CD4-positive, alpha-beta T cell treated with Interleukin-10 for 1 hour (primary cell): ENCODE measurements at regions not wholly inside any gene's neighbourhood (a gene's known extent, or its start where the extent isn't known, plus 50 kb on each side); places are given as distances from the start of the nearest gene placed in this dataset.

Source experiments
- DNase-seq: peaks from one replicate; pipeline ENCODE4 v3.0.0-alpha.2; 2020

DNA sequence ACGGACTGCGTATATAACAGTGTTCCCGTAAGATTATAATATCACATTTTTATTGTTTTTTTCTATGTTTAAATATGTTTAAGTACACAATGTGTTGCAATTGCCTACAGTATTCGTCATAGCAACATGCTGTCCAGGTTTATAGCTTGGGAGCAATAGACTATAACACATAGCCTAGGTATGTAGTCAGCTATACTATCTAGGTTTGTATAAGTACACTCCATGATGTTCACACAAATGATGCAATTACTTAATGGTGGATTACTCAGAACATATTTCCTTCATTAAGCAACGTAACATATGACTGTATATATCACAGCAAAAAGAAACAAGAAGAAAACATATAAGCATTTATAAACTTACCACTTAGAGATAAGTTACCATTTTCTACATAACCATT, 160.0 kb downstream of the CBLN1 start:
- no peak for DNase-seq

DNA sequence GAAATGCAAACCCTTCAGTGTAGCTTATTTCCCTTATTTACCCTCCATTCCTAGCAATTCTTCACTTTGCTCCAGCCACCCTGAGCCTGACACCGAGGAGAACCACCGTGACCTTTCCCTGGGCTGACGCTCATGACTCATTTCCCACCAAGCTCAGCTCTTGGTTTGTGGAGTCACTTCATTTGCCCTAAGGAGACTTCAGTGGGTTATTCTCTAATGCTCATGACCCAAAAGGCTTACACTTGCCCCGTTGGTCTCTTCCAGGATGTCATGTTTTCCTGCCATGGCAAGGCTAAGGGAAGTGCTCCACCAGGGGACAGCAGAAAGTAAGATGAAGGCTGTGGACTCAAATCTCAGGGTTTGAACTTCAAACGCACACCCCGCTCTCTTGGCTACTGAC, 161.0 kb downstream of the CBLN1 start:
- DNase-seq, result no peak

GRCh38 chr16:49116873-49117272, 164.8 kb downstream of the CBLN1 start:
- DNase-seq, result no peak

- no peak for DNase-seq
These were observed 165.7 kb downstream of the CBLN1 start for GRCh38 chr16:49115956-49116355.

GRCh38 chr16:49112754-49113153, 168.9 kb downstream of the CBLN1 start:
- no peak for DNase-seq

- no peak for DNase-seq
These were observed 170.3 kb downstream of the CBLN1 start for GRCh38 chr16:49111351-49111750.

DNA sequence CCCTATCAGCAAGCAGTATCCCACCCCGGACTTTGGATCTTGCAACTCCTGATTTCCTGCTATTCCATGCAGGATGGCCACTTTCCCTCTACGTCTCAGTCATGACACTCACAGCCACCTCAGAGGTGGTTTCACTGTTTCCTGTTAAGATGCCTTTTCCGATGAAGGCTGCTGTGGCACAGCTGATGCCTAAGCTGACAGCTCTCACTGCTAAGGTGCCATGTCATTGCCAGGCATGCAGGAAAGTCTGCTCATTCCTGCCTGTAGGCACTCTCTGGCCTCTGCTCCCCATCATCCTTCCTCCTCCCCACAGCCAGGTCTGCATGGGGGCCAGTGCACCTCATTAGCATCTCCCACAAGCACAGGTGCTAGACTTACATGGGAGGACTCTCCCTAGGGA, 173.0 kb downstream of the CBLN1 start:
- no peak for DNase-seq

DNA sequence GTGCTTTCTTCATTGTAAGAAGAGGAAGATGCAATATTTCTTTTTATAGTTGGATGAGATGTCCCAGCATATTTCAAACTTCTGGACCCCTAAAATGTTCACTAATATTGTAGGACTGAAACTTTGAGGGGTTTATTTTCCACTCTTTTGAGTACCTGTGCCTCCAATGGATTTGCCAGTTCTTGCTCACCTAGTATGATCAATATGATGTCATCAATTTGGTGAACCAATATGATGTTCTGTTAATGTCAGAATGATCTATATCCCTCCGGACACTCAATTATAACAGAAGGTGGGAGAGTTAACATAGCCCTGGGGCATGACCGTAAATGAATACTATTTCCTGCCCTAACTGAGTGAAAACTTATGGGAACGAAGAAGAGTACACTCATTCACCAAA, 178.3 kb downstream of the CBLN1 start:
- DNase-seq, result no peak

DNA sequence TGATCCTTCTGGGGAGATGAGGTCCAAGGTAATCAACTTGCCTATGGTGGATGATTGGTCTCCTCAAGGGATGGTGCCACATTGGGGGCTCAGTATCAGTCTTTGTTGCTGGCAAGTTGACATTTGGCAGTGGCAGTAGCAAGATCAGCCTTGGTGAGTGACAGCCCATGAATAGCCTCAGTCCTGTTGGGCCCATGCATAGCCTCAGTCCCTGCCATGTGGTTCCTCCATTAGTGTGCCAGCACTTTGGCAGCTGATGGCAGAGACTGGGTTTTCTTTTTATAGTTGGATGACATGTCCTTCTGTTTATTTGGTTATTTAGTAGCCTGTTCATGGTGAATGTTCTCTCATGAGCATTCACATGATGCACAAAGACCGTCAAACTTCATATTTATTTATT, 179.6 kb downstream of the CBLN1 start:
- DNase-seq, result no peak

DNA sequence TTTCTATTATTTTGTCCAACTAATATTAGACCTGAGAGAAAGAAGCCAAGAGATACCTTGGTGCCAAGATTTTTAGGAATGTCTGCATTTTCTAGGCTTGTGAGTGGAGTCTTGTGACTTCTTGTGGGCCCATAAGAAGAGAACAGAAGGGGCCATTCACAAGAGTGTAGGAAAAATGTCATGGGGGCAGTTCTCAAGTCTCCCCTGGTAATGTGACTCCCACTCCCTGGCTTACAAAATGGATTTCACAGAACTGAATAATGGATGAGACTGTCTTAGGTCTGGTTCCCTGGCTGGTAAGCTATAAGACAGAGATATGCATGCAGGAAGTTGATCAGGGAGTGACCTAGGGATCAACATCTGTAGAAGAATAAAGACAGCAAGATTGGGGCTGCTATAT, 181.3 kb downstream of the CBLN1 start:
- DNase-seq, result no peak

DNA sequence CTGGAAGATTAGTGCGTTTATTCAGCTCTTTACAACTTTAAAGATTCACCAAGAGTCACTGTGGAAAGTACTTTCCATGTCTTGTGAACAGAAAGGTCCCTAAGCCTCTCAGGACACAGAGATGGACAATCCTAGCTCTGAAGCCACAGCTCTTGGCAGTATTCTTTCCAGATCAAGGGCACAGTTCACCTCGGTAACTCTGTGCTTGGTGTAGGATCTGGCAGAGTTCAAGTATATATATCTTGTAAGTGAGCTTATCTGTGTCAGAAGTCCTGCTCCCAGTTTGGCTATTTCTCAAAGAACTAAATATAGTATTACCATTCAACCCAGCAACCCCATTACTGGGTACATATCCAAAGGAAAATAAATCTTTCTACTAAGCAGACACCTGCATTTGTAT, 183.7 kb downstream of the CBLN1 start:
- no peak for DNase-seq

- DNase-seq, result no peak
These were observed 185.3 kb downstream of the CBLN1 start for GRCh38 chr16:49096176-49096945.

- DNase-seq, result no peak
These were observed 186.1 kb downstream of the CBLN1 start for GRCh38 chr16:49095539-49095938.

GRCh38 chr16:49094471-49094870, 187.2 kb downstream of the CBLN1 start:
- no peak for DNase-seq

DNA sequence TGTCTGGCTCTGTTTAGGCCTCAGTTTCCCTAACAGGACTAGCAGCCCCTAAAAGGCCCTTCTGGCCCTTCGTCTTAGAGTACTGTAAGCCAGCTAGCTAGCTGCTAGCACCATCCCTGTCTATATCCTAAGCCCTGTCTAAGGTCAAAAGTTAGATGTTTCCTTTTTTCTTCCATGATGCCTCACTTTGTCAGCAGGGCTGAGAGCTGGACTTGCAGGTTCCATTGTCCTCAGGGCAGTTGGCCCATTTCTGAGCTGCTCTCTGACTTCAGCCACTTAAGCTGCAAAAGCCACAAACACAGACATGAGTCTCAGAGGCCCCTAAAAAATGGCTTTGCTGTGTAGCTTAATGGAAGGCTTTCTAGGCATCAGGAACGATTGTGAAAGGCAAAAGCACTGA, 187.7 kb downstream of the CBLN1 start:
- DNase-seq, result no peak

GRCh38 chr16:49092704-49093103, 188.9 kb downstream of the CBLN1 start:
- DNase-seq, result no peak

DNA sequence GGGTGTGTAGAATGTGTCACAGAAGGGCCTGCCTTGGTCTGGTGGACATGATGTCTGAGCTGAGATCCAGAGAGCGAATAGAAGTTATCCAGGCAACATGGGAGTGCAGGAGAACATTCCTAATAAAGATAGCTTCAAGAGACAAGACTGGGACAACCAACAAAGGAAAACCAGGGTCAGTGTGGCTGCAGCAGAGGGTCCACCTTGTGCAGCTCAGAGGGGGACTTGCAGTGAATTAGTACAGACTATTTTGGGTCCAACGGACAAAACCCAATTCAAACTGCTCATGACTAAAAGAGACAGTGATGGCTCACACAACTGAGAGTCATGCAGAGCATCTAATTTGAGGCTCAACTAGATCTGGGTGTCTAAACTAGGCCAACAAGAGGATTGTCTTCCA, 192.1 kb downstream of the CBLN1 start:
- DNase-seq, result no peak

DNA sequence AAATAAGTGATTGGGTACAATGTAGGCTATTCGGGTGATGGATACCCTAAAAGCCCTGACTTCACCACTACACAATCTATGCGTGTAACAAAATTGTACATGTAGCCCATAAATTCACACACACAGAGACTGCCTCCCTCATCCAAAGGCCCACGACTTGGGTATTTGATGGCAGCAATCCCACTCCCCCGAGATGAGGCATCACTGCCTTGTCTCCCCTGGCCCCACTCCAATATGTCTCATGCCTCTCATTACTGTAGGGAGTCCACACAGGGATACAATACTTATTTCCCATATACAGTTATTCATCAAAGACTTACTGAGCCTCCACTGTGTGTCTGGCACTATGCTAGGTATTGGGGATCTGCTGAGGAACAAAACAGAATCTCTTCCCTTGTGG, 192.6 kb downstream of the CBLN1 start:
- no peak for DNase-seq

- DNase-seq, result no peak
These were observed 196.0 kb downstream of the CBLN1 start for GRCh38 chr16:49085686-49086085.

DNA sequence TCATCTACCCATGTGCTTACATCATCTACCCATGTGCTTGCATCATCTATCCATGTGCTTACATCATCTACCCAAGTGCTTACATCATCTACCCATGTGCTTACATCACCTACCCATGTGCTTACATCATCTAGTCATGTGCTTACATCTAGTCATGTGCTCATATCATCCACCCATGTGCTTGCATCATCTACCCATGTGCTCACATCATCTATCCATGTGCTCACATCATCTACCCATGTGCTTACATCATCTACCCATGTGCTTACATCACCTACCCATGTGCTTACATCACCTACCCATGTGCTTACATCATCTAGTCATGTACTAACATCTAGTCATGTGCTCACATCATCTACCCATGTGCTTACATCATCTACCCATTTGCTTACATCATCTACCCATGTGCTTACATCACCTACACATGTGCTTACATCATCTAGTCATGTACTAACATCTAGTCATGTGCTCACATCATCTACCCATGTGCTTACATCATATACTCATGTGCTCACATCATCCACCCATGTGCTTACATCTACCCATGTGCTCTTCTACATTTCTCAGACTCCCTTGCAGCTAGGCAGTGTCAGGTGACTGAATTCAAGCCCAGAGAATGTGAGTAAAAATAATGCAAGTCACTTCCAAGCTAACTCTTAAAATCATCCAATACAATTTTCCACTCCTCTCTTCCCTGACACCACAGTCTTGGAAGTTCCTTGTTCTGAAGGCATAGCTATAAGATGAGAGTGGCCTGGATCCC, 196.8 kb downstream of the CBLN1 start:
- no peak for DNase-seq

GRCh38 chr16:49081554-49081953, 200.1 kb downstream of the CBLN1 start:
- DNase-seq, result no peak

GRCh38 chr16:49081086-49081485, 200.6 kb downstream of the CBLN1 start:
- no peak for DNase-seq

DNA sequence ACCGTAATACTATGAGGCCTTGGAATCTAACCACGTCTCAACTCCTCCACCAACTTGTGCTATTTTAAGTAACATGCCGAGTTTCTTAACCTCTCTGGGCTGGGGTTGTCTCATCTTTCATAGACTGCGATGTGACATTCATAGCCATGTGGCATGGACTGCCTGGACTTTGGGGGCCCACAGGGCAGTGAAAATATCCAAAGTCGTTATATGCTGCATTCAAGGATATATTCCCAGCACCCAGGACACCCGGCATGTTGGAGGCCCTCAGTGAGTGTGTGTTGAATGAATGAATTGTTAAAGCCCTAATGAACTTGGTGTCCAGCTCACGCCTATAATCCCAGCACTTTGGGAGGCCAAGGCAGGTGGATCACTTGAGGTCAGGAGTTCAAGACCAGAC, 203.1 kb downstream of the CBLN1 start:
- DNase-seq, result no peak

DNA sequence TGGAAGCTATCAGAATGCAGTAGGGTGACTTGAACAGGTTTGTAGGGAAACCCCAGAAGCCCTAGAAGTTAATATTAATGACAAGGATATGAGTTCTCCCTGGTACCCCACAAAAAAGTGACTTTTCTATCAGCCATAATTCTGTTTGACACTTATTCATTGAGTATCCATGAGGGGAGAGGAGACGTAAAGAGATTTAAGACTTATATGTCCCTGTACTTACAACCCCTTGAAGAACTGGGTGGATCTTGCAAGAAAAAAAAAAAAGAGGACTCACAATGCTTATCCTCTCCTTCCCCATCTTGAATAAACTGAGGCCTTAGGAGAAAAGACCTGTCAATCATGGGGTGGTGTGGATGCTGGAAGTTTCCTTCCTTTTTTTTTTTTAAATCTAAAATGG, 203.5 kb downstream of the CBLN1 start:
- no peak for DNase-seq

GRCh38 chr16:49075709-49076108, 205.9 kb downstream of the CBLN1 start:
- DNase-seq, result no peak
